ENCODE measurements at regions not wholly inside any gene's neighbourhood (a gene's known extent, or its start where the extent isn't known, plus 50 kb on each side); places are given as distances from the start of the nearest gene placed in this dataset.

GRCh38 chr4:17112292-17112659, 213.8 kb upstream of the LDB2 start:
- CTCF ChIA-PET: interaction anchor here (1.0 kb wide), 1 partner anchor 9 kb away, joined by 6 read pairs; no protein-coding TSS in a partner anchor
- no TSS peak for BruUV-seq (replicated peaks)
- H3K27me3 ChIP-seq (replicated peaks; ENCODE audit: insufficient read depth, low read depth, low read length, poor library complexity): no peaks in the 10 kb centered on the region
- peak; percentile 65 for DNase-seq (ENCODE audit: low spot score)
- no peaks in the 10 kb centered on the region for H3K36me3 ChIP-seq (ENCODE audit: insufficient read depth, low read length, poor library complexity, severe bottlenecking)
- POLR2A ChIA-PET (ENCODE audit: low non-redundant PET): no interaction called here
- no peak for TF ChIP-seq EZH2 (IDR thresholded peaks at IDR 0.05; ENCODE audit: borderline replicate concordance, low read depth, low read length, poor library complexity, severe bottlenecking)
- TF ChIP-seq, protein P1, sequence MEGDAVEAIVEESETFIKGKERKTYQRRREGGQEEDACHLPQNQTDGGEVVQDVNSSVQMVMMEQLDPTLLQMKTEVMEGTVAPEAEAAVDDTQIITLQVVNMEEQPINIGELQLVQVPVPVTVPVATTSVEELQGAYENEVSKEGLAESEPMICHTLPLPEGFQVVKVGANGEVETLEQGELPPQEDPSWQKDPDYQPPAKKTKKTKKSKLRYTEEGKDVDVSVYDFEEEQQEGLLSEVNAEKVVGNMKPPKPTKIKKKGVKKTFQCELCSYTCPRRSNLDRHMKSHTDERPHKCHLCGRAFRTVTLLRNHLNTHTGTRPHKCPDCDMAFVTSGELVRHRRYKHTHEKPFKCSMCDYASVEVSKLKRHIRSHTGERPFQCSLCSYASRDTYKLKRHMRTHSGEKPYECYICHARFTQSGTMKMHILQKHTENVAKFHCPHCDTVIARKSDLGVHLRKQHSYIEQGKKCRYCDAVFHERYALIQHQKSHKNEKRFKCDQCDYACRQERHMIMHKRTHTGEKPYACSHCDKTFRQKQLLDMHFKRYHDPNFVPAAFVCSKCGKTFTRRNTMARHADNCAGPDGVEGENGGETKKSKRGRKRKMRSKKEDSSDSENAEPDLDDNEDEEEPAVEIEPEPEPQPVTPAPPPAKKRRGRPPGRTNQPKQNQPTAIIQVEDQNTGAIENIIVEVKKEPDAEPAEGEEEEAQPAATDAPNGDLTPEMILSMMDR (conservative IDR thresholded peaks at IDR 0.05; ENCODE audit: low read depth, low read length): peak; percentile 70
- peaks cover 18% of the 10 kb centered on the region for H3K4me1 ChIP-seq (ENCODE audit: insufficient read depth, low read length, poor library complexity, severe bottlenecking)
- no peak overlapping the region for H3K4me3 ChIP-seq (ENCODE audit: low read depth, low read length, poor library complexity, severe bottlenecking)
- intact Hi-C loops (cut with micrococcal nuclease; ENCODE audit: unreplicated experiment): no loop called here
- peak overlapping the region; percentile 41 for H3K27ac ChIP-seq (ENCODE audit: low read depth, low read length, poor library complexity, severe bottlenecking)
- no peaks in the 10 kb centered on the region for H3K9me3 ChIP-seq (ENCODE audit: low read depth, low read length, poor library complexity, severe bottlenecking)

DNA sequence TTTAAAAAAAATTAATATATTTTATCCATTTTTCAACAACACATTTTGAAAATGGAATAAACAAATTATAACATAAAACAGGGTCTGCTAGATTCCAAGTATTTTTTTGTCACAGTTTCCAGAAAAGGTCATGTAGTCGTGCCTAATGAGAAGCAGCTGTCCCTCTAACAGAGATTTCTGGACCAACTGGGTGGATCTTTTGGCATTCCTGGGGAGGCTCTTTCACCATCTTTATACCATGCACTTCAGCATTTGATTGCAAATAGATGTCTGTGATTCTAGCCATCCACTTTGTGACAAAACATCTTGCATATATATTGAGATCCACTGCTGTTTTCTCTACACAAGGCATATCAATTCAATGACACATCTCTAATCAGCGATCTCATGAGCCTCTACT, 210.7 kb upstream of the LDB2 start:
- POLR2A ChIA-PET (ENCODE audit: low non-redundant PET): no interaction called here
- CTCF ChIA-PET: no interaction called here
- no peak for DNase-seq (ENCODE audit: low spot score)
- no peak for TF ChIP-seq EZH2 (IDR thresholded peaks at IDR 0.05; ENCODE audit: borderline replicate concordance, low read depth, low read length, poor library complexity, severe bottlenecking)
- TF ChIP-seq, protein P1 (conservative IDR thresholded peaks at IDR 0.05; ENCODE audit: low read depth, low read length): no peak
- no peaks in the 10 kb centered on the region for H3K36me3 ChIP-seq (ENCODE audit: insufficient read depth, low read length, poor library complexity, severe bottlenecking)
- BruUV-seq (replicated peaks): no TSS peak
- no peaks in the 10 kb centered on the region for H3K27me3 ChIP-seq (replicated peaks; ENCODE audit: insufficient read depth, low read depth, low read length, poor library complexity)
- H3K9me3 ChIP-seq (ENCODE audit: low read depth, low read length, poor library complexity, severe bottlenecking): no peaks in the 10 kb centered on the region
- peaks cover 18% of the 10 kb centered on the region for H3K4me1 ChIP-seq (ENCODE audit: insufficient read depth, low read length, poor library complexity, severe bottlenecking)
- no peak overlapping the region for H3K4me3 ChIP-seq (ENCODE audit: low read depth, low read length, poor library complexity, severe bottlenecking)
- H3K27ac ChIP-seq (ENCODE audit: low read depth, low read length, poor library complexity, severe bottlenecking): no peak overlapping the region
- intact Hi-C loops (cut with micrococcal nuclease; ENCODE audit: unreplicated experiment): no loop called here

GRCh38 chr4:17103231-17103630, 204.8 kb upstream of the LDB2 start:
- POLR2A ChIA-PET (ENCODE audit: low non-redundant PET): no interaction called here
- no peak overlapping the region for H3K4me3 ChIP-seq (ENCODE audit: low read depth, low read length, poor library complexity, severe bottlenecking)
- H3K9me3 ChIP-seq (ENCODE audit: low read depth, low read length, poor library complexity, severe bottlenecking): no peaks in the 10 kb centered on the region
- no peak for DNase-seq (ENCODE audit: low spot score)
- CTCF ChIA-PET: no interaction called here
- H3K27me3 ChIP-seq (replicated peaks; ENCODE audit: insufficient read depth, low read depth, low read length, poor library complexity): no peaks in the 10 kb centered on the region
- H3K36me3 ChIP-seq (ENCODE audit: insufficient read depth, low read length, poor library complexity, severe bottlenecking): no peaks in the 10 kb centered on the region
- intact Hi-C loops (cut with micrococcal nuclease; ENCODE audit: unreplicated experiment): no loop called here
- peaks cover 13% of the 10 kb centered on the region for H3K4me1 ChIP-seq (ENCODE audit: insufficient read depth, low read length, poor library complexity, severe bottlenecking)
- BruUV-seq (replicated peaks): no TSS peak
- H3K27ac ChIP-seq (ENCODE audit: low read depth, low read length, poor library complexity, severe bottlenecking): no peak overlapping the region
- TF ChIP-seq, protein P1 (conservative IDR thresholded peaks at IDR 0.05; ENCODE audit: low read depth, low read length): no peak
- no peak for TF ChIP-seq EZH2 (IDR thresholded peaks at IDR 0.05; ENCODE audit: borderline replicate concordance, low read depth, low read length, poor library complexity, severe bottlenecking)
